CD14-positive monocyte (primary cell): ENCODE measurements at regions not wholly inside any gene's neighbourhood (a gene's known extent, or its start where the extent isn't known, plus 50 kb on each side); places are given as distances from the start of the nearest gene placed in this dataset.

Experiments used
- DNase-seq, 3 donors: peaks; one replicate each; pipeline ENCODE4 v3.0.0-alpha.2; 2011 to 2022
- H2AFZ ChIP-seq: 2 replicates; pipeline ENCODE4 v1.6.0; 2012; ENCODE audit warnings: mild to moderate bottlenecking, low read depth, low read length, inconsistent platforms; ENCODE audit not compliant: insufficient read depth, poor library complexity, severe bottlenecking
- H3K27ac ChIP-seq, 2 donors: 1 replicate in 1 of 2; 2 replicates in 1 of 2; pipeline ENCODE4 v1.5.1; 2012 to 2013; ENCODE audit warnings: low read length in 2 of 2, control low read depth in 1 of 2, inconsistent platforms in 1 of 2, low read depth in 1 of 2, mild to moderate bottlenecking in 1 of 2
- H3K27me3 ChIP-seq, 2 donors: one replicate each; pipeline versions ENCODE4 v1.6.0 to v1.6.1; 2011 to 2013; ENCODE audit warnings: low read length in 2 of 2; ENCODE audit not compliant: control insufficient read depth in 2 of 2, insufficient read depth in 2 of 2
- H3K36me3 ChIP-seq, 2 donors: replicated peaks in 1 of 2; 1 replicate in 1 of 2; 2 replicates in 1 of 2; pipeline versions ENCODE4 v1.5.1 to v1.6.1; 2012 to 2013; ENCODE audit warnings: low read length in 2 of 2, control low read depth in 1 of 2, inconsistent platforms in 1 of 2, mild to moderate bottlenecking in 1 of 2; ENCODE audit not compliant: insufficient read depth in 2 of 2, control insufficient read depth in 1 of 2
- H3K4me1 ChIP-seq, 2 donors: 1 replicate in 1 of 2; 2 replicates in 1 of 2; pipeline versions ENCODE4 v1.5.1 to v1.6.1; 2012 to 2013; ENCODE audit warnings: low read length in 2 of 2, control low read depth in 1 of 2, inconsistent platforms in 1 of 2, mild to moderate bottlenecking in 1 of 2, moderate library complexity in 1 of 2; ENCODE audit not compliant: insufficient read depth in 2 of 2, control insufficient read depth in 1 of 2
- H3K4me2 ChIP-seq: replicated peaks from 2 replicates; pipeline ENCODE3; 2012; ENCODE audit warnings: low read length, moderate library complexity, mild to moderate bottlenecking; ENCODE audit not compliant: poor library complexity, severe bottlenecking; ENCODE audit errors: extremely low read depth
- H3K4me3 ChIP-seq, 3 experiments: fragments of 200-600 bp in 1 of 3; sonication (generic) in 1 of 3; replicated peaks in 1 of 3; 1 replicate in 2 of 3; 2 replicates in 1 of 3; pipeline ENCODE4 v1.5.1; 2011 to 2013; ENCODE audit warnings: low read length in 3 of 3, mild to moderate bottlenecking in 3 of 3, control low read depth in 2 of 3, low read depth in 2 of 3, inconsistent platforms in 1 of 3, moderate library complexity in 1 of 3
- H3K79me2 ChIP-seq: 2 replicates; pipeline ENCODE4 v1.6.0; 2012; ENCODE audit warnings: mild to moderate bottlenecking, control low read depth, inconsistent platforms, low read length, moderate library complexity; ENCODE audit not compliant: insufficient read depth
- H3K9ac ChIP-seq: 2 replicates; pipeline ENCODE4 v1.6.0; 2017; ENCODE audit warnings: low read length, mild to moderate bottlenecking; ENCODE audit not compliant: insufficient read depth, poor library complexity, severe bottlenecking
- H3K9me3 ChIP-seq, 2 donors: replicated peaks in 1 of 2; 1 replicate in 1 of 2; 2 replicates in 1 of 2; pipeline versions ENCODE4 v1.5.1 to v1.6.1; 2012 to 2013; ENCODE audit warnings: low read length in 2 of 2, control low read depth in 1 of 2; ENCODE audit not compliant: control insufficient read depth in 1 of 2, insufficient read depth in 1 of 2
- H4K20me1 ChIP-seq: 2 replicates; pipeline ENCODE4 v1.6.0; 2012; ENCODE audit warnings: mild to moderate bottlenecking, low read length, control low read depth, moderate library complexity; ENCODE audit not compliant: insufficient read depth
- H3K27ac Mint-ChIP-seq, 7 donors: one replicate each; pipeline ENCODE4 v1.8.0; 2020; ENCODE audit warnings: mild to moderate bottlenecking in 7 of 7, mixed read lengths in 7 of 7, moderate library complexity in 6 of 7, inconsistent platforms in 2 of 7
- H3K27me3 Mint-ChIP-seq, 3 donors: one replicate each; pipeline ENCODE4 v1.8.0; 2021 to 2022; ENCODE audit warnings: low read depth in 3 of 3, mild to moderate bottlenecking in 3 of 3, mixed read lengths in 3 of 3, moderate library complexity in 3 of 3, inconsistent platforms in 1 of 3
- H3K36me3 Mint-ChIP-seq, 2 donors: one replicate each; pipeline ENCODE4 v1.8.0; 2020; ENCODE audit warnings: mixed read lengths in 2 of 2, inconsistent platforms in 1 of 2, mild to moderate bottlenecking in 1 of 2
- H3K4me1 Mint-ChIP-seq: one replicate; pipeline ENCODE4 v1.8.0; 2020; ENCODE audit warnings: mild to moderate bottlenecking, mixed read lengths
- H3K4me3 Mint-ChIP-seq, 2 donors: one replicate each; pipeline ENCODE4 v1.8.0; 2020; ENCODE audit warnings: mild to moderate bottlenecking in 2 of 2, mixed read lengths in 2 of 2, moderate library complexity in 1 of 2
- H3K9me3 Mint-ChIP-seq, 7 donors: one replicate each; pipeline ENCODE4 v1.8.0; 2020 to 2022; ENCODE audit warnings: mixed read lengths in 7 of 7, mild to moderate bottlenecking in 6 of 7, moderate library complexity in 6 of 7, inconsistent platforms in 2 of 7
- WGBS: methylation state at CpG from one replicate; pipeline ENCODE4 v1.1.5; 2013; ENCODE audit warnings: missing lambda C conversion rate; ENCODE audit not compliant: insufficient coverage; 5-methylcytosine and 5-hydroxymethylcytosine counted together
- intact Hi-C, 2 donors: fragments of 100-400 bp; cut with micrococcal nuclease; formaldehyde crosslinking; loops; one replicate each; pipeline versions ENCODE4 v1.15.0 to v1.15.1; 2023
- TF ChIP-seq, protein P1 (sequence below): fragments of 200-600 bp; IDR thresholded peaks from one replicate; pipeline ENCODE4 v1.8.0; 2022; ENCODE audit warnings: antibody characterized with exemption, mild to moderate bottlenecking

DNA sequence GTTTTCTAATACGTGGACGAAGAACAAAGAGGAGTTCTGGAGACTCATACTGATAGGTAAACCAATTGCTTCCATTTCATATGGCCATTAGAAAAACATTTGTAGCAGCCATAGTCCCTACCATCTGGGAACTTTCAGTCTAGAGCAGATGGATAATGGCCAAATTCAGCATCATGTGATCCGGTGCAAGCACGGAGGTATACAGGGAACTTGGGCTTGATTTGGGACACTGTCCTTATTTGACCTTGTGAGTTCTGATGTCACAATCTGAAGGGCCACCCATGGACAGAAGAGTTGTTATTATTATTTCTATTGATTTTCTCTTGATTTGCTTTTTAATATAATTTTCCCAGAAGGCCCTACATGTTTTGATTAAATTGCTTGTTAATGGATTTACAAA lies 154.6 kb upstream of the ZNF267 start:
- H3K79me2 ChIP-seq = peaks cover 22% of the 10 kb centered on the region
- no peaks in the 10 kb centered on the region for H3K27me3 ChIP-seq
- TF ChIP-seq, protein P1, sequence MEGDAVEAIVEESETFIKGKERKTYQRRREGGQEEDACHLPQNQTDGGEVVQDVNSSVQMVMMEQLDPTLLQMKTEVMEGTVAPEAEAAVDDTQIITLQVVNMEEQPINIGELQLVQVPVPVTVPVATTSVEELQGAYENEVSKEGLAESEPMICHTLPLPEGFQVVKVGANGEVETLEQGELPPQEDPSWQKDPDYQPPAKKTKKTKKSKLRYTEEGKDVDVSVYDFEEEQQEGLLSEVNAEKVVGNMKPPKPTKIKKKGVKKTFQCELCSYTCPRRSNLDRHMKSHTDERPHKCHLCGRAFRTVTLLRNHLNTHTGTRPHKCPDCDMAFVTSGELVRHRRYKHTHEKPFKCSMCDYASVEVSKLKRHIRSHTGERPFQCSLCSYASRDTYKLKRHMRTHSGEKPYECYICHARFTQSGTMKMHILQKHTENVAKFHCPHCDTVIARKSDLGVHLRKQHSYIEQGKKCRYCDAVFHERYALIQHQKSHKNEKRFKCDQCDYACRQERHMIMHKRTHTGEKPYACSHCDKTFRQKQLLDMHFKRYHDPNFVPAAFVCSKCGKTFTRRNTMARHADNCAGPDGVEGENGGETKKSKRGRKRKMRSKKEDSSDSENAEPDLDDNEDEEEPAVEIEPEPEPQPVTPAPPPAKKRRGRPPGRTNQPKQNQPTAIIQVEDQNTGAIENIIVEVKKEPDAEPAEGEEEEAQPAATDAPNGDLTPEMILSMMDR = no peak
- intact Hi-C loops = no loop called here
- no peak overlapping the region for H2AFZ ChIP-seq
- H3K9me3 Mint-ChIP-seq = peaks cover 32 to 66% (median 51%) of the 10 kb centered on the region in 7 donors
- H3K4me3 Mint-ChIP-seq = no peak overlapping the region
- no peaks in the 10 kb centered on the region for H4K20me1 ChIP-seq
- no peak overlapping the region for H3K4me2 ChIP-seq
- peaks cover 0 to 29% of the 10 kb centered on the region in 2 donors for H3K36me3 ChIP-seq
- no peak overlapping the region for H3K27ac Mint-ChIP-seq
- H3K9ac ChIP-seq = no peak overlapping the region
- H3K4me1 ChIP-seq = peaks cover 16 to 18% of the 10 kb centered on the region in 2 donors
- H3K27ac ChIP-seq = no peak overlapping the region
- no CpG with 5 or more reads among the region's 4 CpGs for WGBS
- peaks cover 57 to 59% of the 10 kb centered on the region in 2 donors for H3K9me3 ChIP-seq
- peaks cover 0 to 3% (median 1%) of the 10 kb centered on the region in 3 donors for H3K27me3 Mint-ChIP-seq
- H3K36me3 Mint-ChIP-seq = peaks cover 35 to 43% of the 10 kb centered on the region in 2 donors
- H3K4me3 ChIP-seq = no peak overlapping the region
- H3K4me1 Mint-ChIP-seq = peaks cover 20% of the 10 kb centered on the region
- no peak for DNase-seq

GRCh38 chr16:31727553-31727952 lies 146.1 kb upstream of the ZNF267 start:
- H4K20me1 ChIP-seq = no peaks in the 10 kb centered on the region
- H3K36me3 ChIP-seq = peaks cover 7 to 80% of the 10 kb centered on the region in 2 donors
- H3K27me3 Mint-ChIP-seq = peaks cover 0 to 1% (median 0%) of the 10 kb centered on the region in 3 donors
- H3K9me3 ChIP-seq = peaks cover 25 to 56% of the 10 kb centered on the region in 2 donors
- no peak overlapping the region for H3K4me3 Mint-ChIP-seq
- H3K36me3 Mint-ChIP-seq = peaks cover 62 to 89% of the 10 kb centered on the region in 2 donors
- H3K4me1 ChIP-seq = no peaks in the 10 kb centered on the region
- no peak overlapping the region for H3K4me2 ChIP-seq
- H3K27me3 ChIP-seq = no peaks in the 10 kb centered on the region
- no peaks in the 10 kb centered on the region for H3K4me1 Mint-ChIP-seq
- no peak for DNase-seq
- H3K9ac ChIP-seq = no peak overlapping the region
- no peak overlapping the region for H2AFZ ChIP-seq
- H3K27ac ChIP-seq = no peak overlapping the region
- H3K27ac Mint-ChIP-seq = no peak overlapping the region
- no peak overlapping the region for H3K4me3 ChIP-seq
- intact Hi-C loops = no loop called here
- TF ChIP-seq, protein P1 = no peak
- no peaks in the 10 kb centered on the region for H3K79me2 ChIP-seq
- peaks cover 32 to 74% (median 50%) of the 10 kb centered on the region in 7 donors for H3K9me3 Mint-ChIP-seq
